ENCODE measurements at regions not wholly inside any gene's neighbourhood (a gene's known extent, or its start where the extent isn't known, plus 50 kb on each side); places are given as distances from the start of the nearest gene placed in this dataset.

DNA sequence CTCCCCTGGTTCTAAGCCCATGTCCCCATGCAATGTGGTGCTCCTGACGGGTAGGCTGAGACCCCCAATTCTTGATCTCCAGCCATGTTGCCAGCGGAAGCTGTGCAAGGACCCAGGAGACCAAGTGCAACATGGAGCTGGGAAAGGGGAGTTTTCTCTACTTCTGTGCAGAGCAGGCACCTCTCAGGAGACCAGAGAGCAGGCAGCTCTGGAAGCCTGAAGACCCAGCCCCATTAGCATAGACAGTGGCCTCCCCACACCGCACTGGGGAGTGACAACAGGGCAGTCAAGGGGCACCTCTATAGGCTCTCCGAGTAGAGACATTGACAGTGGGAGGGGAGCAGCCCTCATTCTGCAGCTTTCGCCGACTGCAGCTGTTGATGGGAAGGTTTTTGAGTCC, 410.2 kb downstream of the MATN1 start:
- Histone ChIP-seq H3K27ac (no peak overlapping the region), H3K27me3 (ENCODE audit: insufficient read depth, low read depth, severe bottlenecking) (no peaks in the 10 kb centered on the region), H3K9me3 (ENCODE audit: severe bottlenecking) (no peaks in the 10 kb centered on the region), H3K36me3 (no peaks in the 10 kb centered on the region), H3K4me3 (ENCODE audit: low read depth, low read length) (no peak overlapping the region)
- no peak for DNase-seq
- TF ChIP-seq, protein P1, sequence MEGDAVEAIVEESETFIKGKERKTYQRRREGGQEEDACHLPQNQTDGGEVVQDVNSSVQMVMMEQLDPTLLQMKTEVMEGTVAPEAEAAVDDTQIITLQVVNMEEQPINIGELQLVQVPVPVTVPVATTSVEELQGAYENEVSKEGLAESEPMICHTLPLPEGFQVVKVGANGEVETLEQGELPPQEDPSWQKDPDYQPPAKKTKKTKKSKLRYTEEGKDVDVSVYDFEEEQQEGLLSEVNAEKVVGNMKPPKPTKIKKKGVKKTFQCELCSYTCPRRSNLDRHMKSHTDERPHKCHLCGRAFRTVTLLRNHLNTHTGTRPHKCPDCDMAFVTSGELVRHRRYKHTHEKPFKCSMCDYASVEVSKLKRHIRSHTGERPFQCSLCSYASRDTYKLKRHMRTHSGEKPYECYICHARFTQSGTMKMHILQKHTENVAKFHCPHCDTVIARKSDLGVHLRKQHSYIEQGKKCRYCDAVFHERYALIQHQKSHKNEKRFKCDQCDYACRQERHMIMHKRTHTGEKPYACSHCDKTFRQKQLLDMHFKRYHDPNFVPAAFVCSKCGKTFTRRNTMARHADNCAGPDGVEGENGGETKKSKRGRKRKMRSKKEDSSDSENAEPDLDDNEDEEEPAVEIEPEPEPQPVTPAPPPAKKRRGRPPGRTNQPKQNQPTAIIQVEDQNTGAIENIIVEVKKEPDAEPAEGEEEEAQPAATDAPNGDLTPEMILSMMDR (IDR thresholded peaks at IDR 0.05; ENCODE audit: low read depth, low read length), result no peak

DNA sequence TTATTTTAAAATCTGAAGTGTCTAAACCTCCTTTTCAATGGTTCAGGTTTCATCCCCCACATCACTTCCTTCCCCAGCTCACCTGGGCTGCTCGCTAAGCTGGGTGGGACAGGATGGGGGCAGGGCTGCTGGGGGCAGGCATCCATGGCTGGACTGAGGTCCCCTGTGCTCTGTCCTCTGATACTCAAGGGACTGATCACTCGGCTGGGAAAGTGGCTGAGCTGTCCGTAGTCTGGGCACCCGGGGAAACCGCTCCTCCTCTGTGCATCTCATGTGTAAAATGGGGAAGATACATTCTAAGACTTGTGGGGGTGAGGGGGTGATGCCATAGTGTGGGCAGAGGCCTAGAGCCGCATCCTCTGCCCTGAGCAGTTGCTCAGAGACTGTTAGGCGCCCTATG, 411.2 kb downstream of the MATN1 start:
- TF ChIP-seq, protein P1 (IDR thresholded peaks at IDR 0.05; ENCODE audit: low read depth, low read length), result no peak
- no peaks in the 10 kb centered on the region for H3K9me3 ChIP-seq (ENCODE audit: severe bottlenecking)
- no peak for DNase-seq
- H3K27ac ChIP-seq, result no peak overlapping the region
- H3K36me3 ChIP-seq, result no peaks in the 10 kb centered on the region
- H3K27me3 ChIP-seq (ENCODE audit: insufficient read depth, low read depth, severe bottlenecking), result no peaks in the 10 kb centered on the region
- no peak overlapping the region for H3K4me3 ChIP-seq (ENCODE audit: low read depth, low read length)

DNA sequence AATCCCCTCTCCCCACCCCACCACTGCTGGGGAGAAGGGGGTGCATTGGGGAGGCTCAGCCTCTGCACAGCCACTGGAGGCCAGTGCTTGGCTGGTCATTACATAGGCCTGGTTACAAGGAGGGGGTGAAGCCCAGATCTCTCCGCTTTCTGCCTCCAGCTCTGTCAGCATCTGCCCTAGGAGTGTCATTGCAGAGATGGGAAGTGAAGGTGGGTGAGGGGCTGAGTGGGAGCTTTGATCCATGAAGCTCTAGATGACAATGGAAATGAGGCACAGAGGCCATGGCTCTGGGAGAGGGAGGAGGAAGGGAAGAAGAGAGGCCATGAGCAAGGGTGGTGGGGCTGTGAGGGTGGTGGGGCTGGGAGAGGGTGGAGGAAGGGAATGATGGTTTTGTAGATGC, 411.6 kb downstream of the MATN1 start:
- Histone ChIP-seq H3K27me3 (ENCODE audit: insufficient read depth, low read depth, severe bottlenecking) (no peaks in the 10 kb centered on the region), H3K9me3 (ENCODE audit: severe bottlenecking) (no peaks in the 10 kb centered on the region), H3K36me3 (no peaks in the 10 kb centered on the region), H3K4me3 (ENCODE audit: low read depth, low read length) (no peak overlapping the region), H3K27ac (no peak overlapping the region)
- TF ChIP-seq, protein P1 (IDR thresholded peaks at IDR 0.05; ENCODE audit: low read depth, low read length), result no peak
- no peak for DNase-seq

DNA sequence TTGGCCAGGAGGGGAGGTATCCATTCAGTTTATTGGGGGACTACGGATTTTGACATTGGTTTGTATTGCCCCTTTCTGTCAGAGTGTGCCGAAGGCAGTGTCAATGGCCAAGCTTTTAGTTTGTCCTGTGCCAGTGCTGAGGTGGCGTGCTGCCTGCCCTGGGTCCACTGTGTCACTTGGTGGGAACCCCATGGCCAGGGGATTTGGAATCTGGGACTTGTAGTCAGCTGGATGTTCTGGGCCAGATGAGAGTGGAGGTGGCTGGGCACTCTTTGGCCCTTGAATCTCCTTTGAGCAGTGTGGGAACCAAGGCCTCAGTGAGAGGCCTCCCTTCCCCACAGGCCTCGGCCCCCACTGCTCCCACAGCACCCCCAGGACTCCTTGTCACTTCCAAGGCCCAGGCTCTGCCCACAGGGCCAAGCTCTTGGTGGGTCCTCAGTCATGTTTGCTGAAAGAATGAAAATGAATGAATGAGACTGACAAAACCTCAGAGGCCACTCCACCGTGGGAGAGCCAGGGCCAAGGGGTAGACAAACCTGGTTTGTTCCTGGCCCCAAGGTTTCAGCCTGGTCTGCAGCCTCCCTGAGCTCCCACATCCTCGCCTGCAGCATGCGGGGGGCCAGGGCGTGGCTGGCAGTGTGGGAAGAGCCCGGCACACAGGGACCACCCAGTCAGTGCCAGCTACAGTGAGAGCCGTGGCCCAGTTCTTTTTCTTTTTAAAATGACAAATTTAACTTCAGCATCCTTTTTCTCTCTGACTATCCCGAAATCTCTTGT, 412.2 kb downstream of the MATN1 start:
- DNase-seq, result no peak
- no peaks in the 10 kb centered on the region for H3K27me3 ChIP-seq (ENCODE audit: insufficient read depth, low read depth, severe bottlenecking)
- TF ChIP-seq, protein P1 (IDR thresholded peaks at IDR 0.05; ENCODE audit: low read depth, low read length), result no peak
- H3K4me3 ChIP-seq (ENCODE audit: low read depth, low read length), result no peak overlapping the region
- no peaks in the 10 kb centered on the region for H3K9me3 ChIP-seq (ENCODE audit: severe bottlenecking)
- H3K36me3 ChIP-seq, result no peaks in the 10 kb centered on the region
- no peak overlapping the region for H3K27ac ChIP-seq

DNA sequence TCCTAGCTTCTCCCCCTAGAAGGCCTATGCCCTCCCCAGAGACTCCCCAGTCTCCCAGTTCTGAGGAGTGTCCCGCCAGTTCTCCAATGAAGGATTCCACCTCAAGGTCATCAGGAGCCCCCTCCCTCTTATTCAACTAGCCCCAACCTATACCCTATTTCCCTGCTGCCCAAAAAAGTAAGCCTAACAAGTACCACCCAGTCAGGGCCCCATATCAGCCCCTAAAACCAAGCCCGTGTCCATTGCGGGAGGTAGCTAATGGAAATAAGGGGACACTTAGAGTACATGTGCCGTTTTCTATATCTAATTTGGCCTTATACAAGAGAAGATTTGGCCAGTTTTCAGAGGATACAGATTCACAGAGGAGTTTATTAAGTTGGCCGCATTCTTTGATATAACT, 416.2 kb downstream of the MATN1 start:
- H3K27ac ChIP-seq, result no peak overlapping the region
- no peak overlapping the region for H3K4me3 ChIP-seq (ENCODE audit: low read depth, low read length)
- TF ChIP-seq, protein P1 (IDR thresholded peaks at IDR 0.05; ENCODE audit: low read depth, low read length), result no peak
- no peak for DNase-seq
- H3K36me3 ChIP-seq, result no peaks in the 10 kb centered on the region
- H3K27me3 ChIP-seq (ENCODE audit: insufficient read depth, low read depth, severe bottlenecking), result no peaks in the 10 kb centered on the region
- H3K9me3 ChIP-seq (ENCODE audit: severe bottlenecking), result no peaks in the 10 kb centered on the region

DNA sequence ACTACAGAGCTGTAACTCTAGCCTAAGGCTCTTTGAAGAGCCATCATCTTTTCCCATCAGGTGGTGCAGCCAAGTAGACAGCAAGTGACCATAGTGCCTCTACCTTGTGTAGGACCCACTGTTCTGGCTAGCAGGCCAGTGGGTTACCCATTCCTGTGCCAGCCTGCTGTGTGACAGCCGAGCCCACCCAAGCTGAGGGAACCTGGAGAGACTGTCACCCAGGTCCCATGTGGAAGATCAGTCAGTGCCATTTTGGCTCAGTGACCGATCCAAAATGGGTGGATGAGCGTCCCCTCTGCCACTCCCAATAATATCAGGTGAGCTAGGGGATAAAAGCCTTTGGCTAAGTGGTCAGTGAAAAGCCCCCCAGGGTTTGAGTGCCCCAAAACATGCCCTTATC, 417.9 kb downstream of the MATN1 start:
- H3K36me3 ChIP-seq, result no peaks in the 10 kb centered on the region
- H3K4me3 ChIP-seq (ENCODE audit: low read depth, low read length), result no peak overlapping the region
- no peak overlapping the region for H3K27ac ChIP-seq
- TF ChIP-seq, protein P1 (IDR thresholded peaks at IDR 0.05; ENCODE audit: low read depth, low read length), result no peak
- DNase-seq, result no peak
- H3K9me3 ChIP-seq (ENCODE audit: severe bottlenecking), result no peaks in the 10 kb centered on the region
- H3K27me3 ChIP-seq (ENCODE audit: insufficient read depth, low read depth, severe bottlenecking), result no peaks in the 10 kb centered on the region
